ENCODE measurements at regions not wholly inside any gene's neighbourhood (a gene's known extent, or its start where the extent isn't known, plus 50 kb on each side); places are given as distances from the start of the nearest gene placed in this dataset.

GRCh38 chr4:137025484-137026059 is 506.7 kb downstream of the PCDH18 start:
- H3K4me1 ChIP-seq (ENCODE audit: insufficient read depth, low read length, poor library complexity, severe bottlenecking), result no peaks in the 10 kb centered on the region
- ChIA-PET POLR2A (ENCODE audit: low non-redundant PET) (no interaction called here), CTCF (no interaction called here)
- no peaks in the 10 kb centered on the region for H3K27me3 ChIP-seq (replicated peaks; ENCODE audit: insufficient read depth, low read depth, low read length, poor library complexity)
- H3K9me3 ChIP-seq (ENCODE audit: low read depth, low read length, poor library complexity, severe bottlenecking), result no peaks in the 10 kb centered on the region
- H3K27ac ChIP-seq (ENCODE audit: low read depth, low read length, poor library complexity, severe bottlenecking), result no peak overlapping the region
- H3K36me3 ChIP-seq (ENCODE audit: insufficient read depth, low read length, poor library complexity, severe bottlenecking), result no peaks in the 10 kb centered on the region
- H3K4me3 ChIP-seq (ENCODE audit: low read depth, low read length, poor library complexity, severe bottlenecking), result no peak overlapping the region
- intact Hi-C loops (cut with micrococcal nuclease; ENCODE audit: unreplicated experiment), result no loop called here
- no peak for DNase-seq (ENCODE audit: low spot score)
- TF ChIP-seq EZH2 (IDR thresholded peaks at IDR 0.05; ENCODE audit: borderline replicate concordance, low read depth, low read length, poor library complexity, severe bottlenecking), result no peak
- no peak for TF ChIP-seq CTCF (conservative IDR thresholded peaks at IDR 0.05; ENCODE audit: low read depth, low read length)
- no TSS peak for BruUV-seq (replicated peaks)

- no peak for DNase-seq (ENCODE audit: low spot score)
Measured at GRCh38 chr4:137015426-137016409, 516.6 kb downstream of the PCDH18 start.

GRCh38 chr4:137000432-137000831 is 531.9 kb downstream of the PCDH18 start:
- intact Hi-C loops (cut with micrococcal nuclease; ENCODE audit: unreplicated experiment), result no loop called here
- no TSS peak for BruUV-seq (replicated peaks)
- TF ChIP-seq EZH2 (IDR thresholded peaks at IDR 0.05; ENCODE audit: borderline replicate concordance, low read depth, low read length, poor library complexity, severe bottlenecking) (no peak), CTCF (conservative IDR thresholded peaks at IDR 0.05; ENCODE audit: low read depth, low read length) (no peak)
- POLR2A ChIA-PET (ENCODE audit: low non-redundant PET), result no interaction called here
- DNase-seq (ENCODE audit: low spot score), result no peak
- Histone ChIP-seq H3K27me3 (replicated peaks; ENCODE audit: insufficient read depth, low read depth, low read length, poor library complexity) (no peaks in the 10 kb centered on the region), H3K4me3 (ENCODE audit: low read depth, low read length, poor library complexity, severe bottlenecking) (no peak overlapping the region), H3K36me3 (ENCODE audit: insufficient read depth, low read length, poor library complexity, severe bottlenecking) (no peaks in the 10 kb centered on the region), H3K27ac (ENCODE audit: low read depth, low read length, poor library complexity, severe bottlenecking) (no peak overlapping the region), H3K9me3 (ENCODE audit: low read depth, low read length, poor library complexity, severe bottlenecking) (peaks cover 4% of the 10 kb centered on the region), H3K4me1 (ENCODE audit: insufficient read depth, low read length, poor library complexity, severe bottlenecking) (no peaks in the 10 kb centered on the region)
- CTCF ChIA-PET, result no interaction called here

More at GRCh38 chr4:137015426-137016409, 516.6 kb downstream of the PCDH18 start:
- no peaks in the 10 kb centered on the region for H3K27me3 ChIP-seq (replicated peaks; ENCODE audit: insufficient read depth, low read depth, low read length, poor library complexity)
- BruUV-seq (replicated peaks), result no TSS peak
- POLR2A ChIA-PET (ENCODE audit: low non-redundant PET), result no interaction called here
- CTCF ChIA-PET, result interaction anchor here (0.6 kb wide), 1 partner anchor 108 kb away, joined by 3 read pairs; no protein-coding TSS in a partner anchor
- TF ChIP-seq EZH2 (IDR thresholded peaks at IDR 0.05; ENCODE audit: borderline replicate concordance, low read depth, low read length, poor library complexity, severe bottlenecking) (no peak), CTCF (conservative IDR thresholded peaks at IDR 0.05; ENCODE audit: low read depth, low read length) (no peak)
- H3K4me1 ChIP-seq (ENCODE audit: insufficient read depth, low read length, poor library complexity, severe bottlenecking), result no peaks in the 10 kb centered on the region
- intact Hi-C loops (cut with micrococcal nuclease; ENCODE audit: unreplicated experiment), result no loop called here
- no peaks in the 10 kb centered on the region for H3K9me3 ChIP-seq (ENCODE audit: low read depth, low read length, poor library complexity, severe bottlenecking)
- no peak overlapping the region for H3K27ac ChIP-seq (ENCODE audit: low read depth, low read length, poor library complexity, severe bottlenecking)
- no peaks in the 10 kb centered on the region for H3K36me3 ChIP-seq (ENCODE audit: insufficient read depth, low read length, poor library complexity, severe bottlenecking)
- no peak overlapping the region for H3K4me3 ChIP-seq (ENCODE audit: low read depth, low read length, poor library complexity, severe bottlenecking)

Measured in A673 (cell line).